GM19328 (cell line): ENCODE measurements at regions not wholly inside any gene's neighbourhood (a gene's known extent, or its start where the extent isn't known, plus 50 kb on each side); places are given as distances from the start of the nearest gene placed in this dataset.

Source experiments
- ATAC-seq: cut with Tn5 transposase; IDR thresholded peaks from one replicate; pipeline ENCODE4 v1.9.1; 2021; ENCODE audit warnings: mild to moderate bottlenecking, moderate library complexity; ENCODE audit not compliant: unreplicated experiment

DNA sequence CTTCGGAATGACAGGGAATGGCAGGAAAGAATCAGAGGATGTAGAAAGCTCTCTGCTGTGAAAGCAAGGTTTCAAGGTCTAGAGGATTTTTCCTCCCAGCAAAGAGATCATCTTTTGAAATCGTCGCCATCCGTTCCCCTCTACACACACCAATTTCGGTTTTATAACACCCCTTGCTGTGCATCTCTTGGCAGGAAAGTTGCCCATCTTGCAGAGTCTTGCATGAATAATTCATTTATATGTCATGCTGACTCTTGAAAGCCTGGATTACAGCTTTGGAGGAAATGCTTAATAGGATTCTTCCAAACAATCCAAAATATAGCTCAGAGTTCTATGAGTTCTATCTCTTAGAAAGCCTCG lies 262.7 kb downstream of the CHL1 start:
- ATAC-seq, result no peak

DNA sequence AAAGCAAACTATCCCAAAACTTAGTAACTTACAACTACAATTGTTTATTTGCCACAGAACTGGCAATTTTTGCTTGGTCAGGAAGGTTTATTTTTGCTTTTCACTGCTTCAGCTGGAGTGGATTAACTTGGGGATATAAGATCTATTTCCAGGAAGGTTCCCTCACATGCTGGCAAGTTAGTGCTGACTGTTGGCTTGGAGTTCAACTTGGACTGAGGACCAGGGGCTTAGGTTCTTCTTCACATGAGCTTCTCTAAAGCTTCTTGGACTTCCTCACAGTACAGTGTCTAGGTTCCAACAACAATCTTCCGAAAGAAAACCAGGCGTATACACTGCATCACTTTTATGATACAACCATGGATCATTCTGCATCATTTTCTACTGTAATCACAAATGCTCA lies 264.4 kb downstream of the CHL1 start:
- ATAC-seq, result no peak

DNA sequence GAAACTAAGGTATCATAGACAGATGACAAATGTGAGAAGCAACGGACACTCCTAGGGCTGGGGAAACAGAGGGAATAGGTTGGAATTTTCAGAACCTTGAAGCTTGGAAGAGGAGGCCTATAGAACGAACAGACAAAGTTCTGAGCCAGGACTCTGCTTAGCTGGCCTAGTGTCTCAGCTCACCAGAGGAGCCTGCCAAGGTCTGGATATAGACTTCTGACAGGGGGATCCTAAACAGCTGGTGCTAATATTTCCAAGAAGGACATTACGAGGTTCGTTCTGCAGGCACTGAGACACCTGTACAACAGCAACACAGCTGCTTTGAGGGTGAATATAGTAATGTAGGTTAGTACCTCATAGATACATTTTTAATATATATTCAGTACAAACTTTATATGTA lies 266.3 kb downstream of the CHL1 start:
- no peak for ATAC-seq

DNA sequence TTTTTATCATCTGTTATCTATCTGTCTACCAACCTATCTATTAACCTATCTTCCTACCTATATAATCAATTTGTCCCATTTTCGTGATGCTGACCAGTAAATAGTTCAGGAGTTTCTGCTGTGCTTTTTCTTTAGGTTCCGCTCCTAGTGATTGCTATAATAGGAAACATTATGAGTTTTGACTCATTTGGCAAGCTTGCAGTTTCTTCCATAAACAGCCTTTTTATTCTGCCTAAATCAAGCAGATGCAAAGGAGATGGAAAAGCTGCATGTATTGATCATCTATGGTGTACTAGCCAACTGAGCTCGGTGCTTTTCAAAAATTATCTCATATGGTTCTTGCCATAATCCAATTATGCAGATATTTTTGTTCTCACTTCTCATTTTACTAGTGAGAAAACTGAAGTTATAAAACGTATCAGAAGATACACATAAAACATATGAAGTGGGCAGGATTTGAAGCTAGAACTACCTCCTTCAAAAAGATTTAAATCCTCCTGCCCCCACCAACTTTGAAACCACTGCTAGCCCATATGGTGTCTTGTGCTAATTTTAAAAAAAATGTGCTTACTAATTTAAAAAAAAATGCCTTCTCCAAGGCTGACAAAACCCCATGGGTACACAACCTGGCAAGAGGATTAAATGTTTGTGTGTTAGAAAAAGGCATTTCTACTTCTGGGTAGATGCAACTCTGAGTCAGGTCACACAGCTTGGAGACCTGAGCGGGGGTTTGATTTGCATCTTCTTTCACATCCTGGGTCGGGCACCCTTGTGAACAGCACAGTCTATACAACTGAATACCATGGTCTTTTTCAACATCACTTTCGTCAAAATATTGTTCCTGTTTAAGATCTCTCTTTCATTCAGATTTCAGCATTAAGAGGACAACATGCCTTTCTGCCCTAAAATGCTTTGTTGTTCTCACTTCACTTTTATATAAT lies 267.0 kb downstream of the CHL1 start:
- ATAC-seq, result peak; percentile 94

DNA sequence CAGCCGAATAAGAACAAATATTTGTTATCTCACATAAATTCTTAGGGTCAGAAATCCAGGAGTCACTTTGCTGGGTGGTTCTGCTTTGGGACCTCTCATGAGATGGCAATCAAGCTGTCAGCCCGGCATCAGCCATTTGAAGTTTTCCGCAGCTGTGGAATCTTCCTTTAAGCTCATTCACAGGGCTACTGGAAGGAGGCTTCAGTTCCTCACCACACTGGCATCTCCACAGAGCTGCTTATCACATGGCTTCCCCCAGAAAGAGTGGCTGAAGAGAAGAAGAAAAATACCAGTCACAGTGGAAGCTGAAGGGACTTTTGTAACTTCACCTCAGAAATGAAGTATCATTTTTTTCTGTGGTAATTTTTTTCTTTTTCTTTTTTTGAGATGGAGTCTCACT lies 267.7 kb downstream of the CHL1 start:
- no peak for ATAC-seq

DNA sequence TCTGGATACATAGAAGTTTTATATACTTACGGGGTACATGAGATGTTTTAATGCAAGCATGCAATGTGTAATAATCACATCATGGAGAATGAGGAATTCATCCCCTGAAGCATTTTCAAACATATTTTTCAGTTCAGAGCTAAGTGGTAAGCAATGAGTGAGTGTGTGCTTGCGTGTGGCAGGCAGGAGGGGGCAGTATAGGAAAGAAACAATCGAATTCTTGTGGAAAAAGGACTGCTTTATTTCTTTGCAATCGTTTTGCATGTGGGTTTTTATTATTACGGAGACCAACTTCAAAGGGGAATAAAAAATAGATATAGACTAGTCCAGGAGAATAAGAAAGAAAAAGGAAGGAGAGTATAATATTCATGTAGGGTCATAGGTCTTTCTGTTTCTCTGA lies 271.6 kb downstream of the CHL1 start:
- no peak for ATAC-seq

DNA sequence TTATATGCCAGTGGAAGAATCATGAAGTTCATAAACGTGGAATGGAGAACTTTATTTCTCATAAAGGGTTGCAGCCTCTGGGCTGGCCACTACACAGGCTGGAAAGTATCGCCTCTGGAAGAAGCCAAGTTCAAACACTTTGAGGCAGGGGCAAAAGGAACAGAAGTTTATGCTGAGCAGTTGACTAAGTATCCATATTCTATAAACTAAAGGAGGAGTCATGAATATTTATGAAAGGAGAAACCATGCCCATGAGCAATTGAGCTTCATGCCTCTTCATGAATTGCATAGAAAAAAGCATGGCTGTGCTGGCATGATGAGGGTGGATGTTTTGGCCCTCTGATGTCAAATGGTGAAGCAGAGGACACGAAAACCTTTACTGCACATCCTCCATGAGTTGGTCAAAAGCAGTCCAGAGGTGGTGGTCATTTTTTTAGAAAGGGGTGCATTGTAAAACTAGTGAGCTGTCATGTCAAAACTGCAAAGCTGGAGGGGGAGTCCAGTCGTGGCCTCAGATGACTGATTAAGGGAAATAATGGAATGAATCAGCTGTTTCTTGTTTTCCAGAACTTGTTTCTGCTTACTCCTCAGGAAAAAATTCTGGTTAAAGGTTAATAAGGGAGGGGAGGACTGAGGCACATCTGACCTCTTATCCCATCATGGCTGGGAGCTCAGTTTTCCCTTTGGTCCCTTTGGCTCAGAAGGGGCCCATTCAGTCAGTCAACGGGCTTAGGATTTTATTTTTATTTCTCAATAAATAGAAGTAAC lies 276.7 kb downstream of the CHL1 start:
- ATAC-seq, result no peak

DNA sequence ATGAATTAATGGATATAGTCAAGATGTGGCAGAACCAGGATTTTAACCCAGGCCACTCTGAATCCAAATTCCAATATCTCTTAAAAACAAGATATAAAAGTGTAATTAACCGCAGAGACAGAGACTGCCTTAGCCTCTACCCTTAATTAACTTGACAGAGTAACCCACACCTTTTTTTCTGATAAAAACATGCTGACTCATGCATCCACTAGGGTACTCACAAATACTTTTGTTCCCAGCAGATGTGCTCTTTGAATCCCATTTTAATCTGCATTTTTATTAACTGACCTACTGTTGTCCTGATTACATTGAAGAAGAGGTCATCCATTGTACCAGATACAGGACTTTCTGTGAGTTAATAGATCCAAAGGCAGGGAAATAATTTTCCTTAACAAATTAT lies 278.3 kb downstream of the CHL1 start:
- ATAC-seq, result no peak

DNA sequence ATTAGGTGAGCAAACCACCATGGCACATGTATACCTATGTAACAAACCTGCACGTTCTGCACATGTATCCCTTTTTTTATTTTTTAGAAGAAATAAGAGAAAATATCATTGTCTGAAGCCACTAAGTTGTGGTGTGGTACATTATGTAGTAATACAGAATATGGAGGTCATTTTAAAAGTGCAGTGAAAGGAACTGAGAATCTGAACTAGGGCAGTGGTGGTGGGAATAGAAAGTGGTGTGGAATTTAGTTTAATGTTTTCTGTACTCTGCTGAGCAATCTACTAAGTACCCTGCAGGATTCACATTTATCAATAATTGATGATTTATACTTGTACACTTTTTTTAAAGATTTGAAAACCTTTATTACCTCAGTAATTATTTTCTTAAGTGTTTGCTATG lies 283.5 kb downstream of the CHL1 start:
- no peak for ATAC-seq

DNA sequence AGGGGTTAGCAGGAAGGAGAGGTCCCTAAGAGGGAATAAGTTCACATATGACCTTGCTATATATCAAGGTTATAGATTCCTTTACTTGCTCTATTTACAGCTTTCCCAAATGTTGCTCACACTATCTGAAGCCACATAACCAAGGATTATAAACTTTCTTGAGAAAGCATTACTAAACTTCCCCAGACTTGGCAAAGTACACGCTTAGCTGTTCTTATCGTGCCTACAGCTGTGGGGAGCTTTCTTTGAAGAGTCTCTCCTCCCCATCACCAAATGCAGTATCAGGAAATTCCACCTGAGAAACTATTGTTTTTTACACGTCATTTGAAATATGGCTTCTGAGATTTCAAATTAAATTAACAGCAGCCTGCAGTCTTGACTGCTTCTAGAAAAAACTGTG lies 284.5 kb downstream of the CHL1 start:
- ATAC-seq, result no peak

DNA sequence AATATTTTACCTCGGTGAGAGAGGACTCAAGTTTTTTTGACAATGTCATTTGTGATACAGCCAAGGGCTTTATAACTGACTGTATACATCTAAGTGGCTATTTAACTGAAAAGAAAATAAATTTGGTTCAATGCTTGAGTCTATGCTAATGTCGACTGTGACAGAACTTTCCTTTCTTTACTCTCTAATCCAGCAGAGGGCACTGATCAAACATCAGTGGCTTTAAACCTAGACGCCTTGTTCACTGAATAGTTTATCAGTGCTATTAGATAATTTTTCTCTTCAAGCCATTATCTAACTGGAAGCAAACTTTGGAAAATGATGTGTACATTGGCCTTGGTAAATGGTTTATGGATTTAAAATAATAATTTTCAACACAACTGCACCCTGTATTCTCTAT lies 285.1 kb downstream of the CHL1 start:
- ATAC-seq, result no peak

DNA sequence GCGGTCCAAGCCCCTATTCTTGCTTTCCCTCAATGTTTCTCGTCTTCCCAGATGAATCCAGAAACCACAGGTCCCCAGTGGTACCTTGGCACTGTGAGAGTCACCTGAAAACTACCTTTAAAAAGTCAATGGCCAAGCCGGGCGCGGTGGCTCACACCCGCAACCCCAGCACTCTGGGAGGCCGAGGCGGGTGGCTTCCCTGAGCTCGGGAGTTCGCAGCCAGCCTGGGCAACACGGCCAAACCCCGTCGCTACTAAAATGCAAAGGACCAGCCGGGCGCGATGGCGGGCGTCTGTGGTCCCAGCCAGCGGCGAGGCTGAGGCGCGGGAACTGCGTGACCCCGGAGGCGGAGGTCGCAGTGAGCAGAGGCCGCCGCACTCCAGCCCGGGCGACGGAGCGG lies 285.9 kb downstream of the CHL1 start:
- no peak for ATAC-seq

DNA sequence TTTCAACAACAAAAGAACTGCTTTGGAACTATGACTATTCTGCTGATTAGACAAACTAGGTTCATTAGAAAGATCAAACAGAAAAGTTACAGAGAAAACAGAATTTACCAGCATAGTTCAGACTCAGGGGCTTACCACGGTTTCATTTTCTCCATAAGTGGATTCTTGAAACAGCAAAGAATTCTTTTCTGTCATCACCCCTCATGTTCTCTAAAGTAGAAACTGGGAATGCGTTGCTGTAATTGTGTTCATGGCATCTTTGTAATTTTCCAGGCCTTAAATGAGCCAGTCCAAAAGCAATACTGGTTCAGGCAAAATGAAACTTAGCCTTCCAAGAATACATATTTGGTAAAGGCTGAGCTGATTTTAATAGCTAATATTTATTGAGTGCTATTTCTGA lies 287.8 kb downstream of the CHL1 start:
- ATAC-seq, result no peak

DNA sequence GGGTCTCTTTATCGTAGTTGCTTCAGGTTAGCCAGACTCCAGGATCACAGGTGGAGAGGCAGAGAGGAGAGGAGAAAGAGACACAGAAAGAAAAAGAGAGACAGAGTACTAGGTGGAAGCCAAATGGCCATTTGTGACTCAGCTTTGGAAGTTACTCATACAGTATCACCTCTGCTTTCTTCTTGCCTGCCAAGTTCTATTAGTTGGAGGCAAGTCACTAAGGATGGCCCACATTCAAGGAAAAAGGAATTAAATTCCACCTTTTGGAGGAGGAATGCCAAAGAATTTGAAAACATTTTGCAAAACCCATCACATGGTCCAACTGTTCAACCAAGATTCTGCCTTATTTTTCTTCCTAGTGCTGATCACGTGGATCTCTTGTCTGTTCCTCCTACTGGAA lies 291.1 kb downstream of the CHL1 start:
- ATAC-seq, result no peak

DNA sequence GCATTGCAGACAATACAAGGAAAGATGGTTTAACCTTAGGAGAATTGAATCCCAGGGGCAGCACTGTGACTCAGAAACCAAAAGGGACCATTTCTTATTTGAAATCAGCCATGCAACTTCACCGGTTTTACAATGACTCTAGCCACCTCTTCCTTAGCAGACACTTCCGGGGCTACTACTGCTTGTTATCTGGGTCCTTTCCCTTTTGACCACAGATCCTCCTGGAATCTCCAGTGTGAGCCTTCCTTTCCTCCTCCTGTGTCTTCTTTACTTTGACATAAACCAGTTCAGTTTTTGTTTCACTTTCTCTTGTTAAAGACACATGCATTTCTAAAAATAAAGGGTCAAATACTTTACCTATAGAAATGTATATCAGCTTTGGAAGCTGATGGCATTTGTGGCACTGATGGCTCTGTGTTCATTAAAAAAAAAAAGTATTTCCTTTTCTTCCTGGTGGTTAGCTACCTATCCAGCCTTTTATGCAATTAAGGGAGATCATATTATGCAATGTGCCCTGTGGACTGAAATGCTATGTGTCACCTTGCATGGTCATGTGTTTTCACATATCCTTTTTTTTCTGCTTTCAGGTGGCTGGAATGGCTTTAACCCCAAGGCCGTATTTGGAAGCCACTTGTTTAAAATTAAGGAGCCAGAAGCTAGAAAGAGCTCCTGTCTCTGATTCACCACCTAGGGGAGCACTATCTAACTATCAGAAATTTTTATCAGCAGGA lies 296.2 kb downstream of the CHL1 start:
- no peak for ATAC-seq

DNA sequence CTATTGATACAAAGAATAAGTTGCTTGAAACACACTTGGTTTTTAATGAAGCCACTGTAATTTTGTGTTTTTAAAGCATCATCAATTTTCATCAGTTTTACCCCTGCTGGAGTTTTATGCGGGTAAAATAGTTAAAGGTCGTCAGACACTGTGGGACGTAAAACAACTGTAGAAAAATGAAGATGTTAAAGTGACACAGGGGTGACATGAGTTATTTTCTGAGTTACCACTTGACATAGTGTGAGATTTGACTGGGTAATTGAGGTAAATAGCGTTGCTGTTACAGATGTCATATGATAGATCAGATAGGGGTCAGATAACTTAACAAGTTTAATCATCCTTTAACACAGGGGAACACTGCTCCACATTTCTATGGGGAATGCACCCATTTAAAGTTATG lies 297.6 kb downstream of the CHL1 start:
- no peak for ATAC-seq

DNA sequence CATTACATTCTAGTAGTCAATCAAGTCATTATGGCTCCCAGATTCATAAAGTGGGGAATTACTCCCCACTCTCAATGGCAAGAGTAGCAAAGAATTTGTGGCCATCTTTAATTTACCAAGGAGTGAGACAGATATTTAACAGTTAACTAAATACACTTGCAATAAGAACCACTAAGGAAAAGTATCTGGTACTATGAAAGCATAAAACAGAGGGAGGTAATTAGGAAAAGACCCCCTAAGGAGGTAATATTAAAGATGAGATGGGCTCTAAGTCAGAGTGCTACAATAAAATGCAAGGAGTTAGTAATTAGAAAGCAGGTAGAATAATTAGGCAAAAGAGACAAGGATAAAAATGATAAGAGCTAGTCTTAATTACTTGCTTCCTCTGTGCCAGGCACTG lies 301.9 kb downstream of the CHL1 start:
- ATAC-seq, result no peak

DNA sequence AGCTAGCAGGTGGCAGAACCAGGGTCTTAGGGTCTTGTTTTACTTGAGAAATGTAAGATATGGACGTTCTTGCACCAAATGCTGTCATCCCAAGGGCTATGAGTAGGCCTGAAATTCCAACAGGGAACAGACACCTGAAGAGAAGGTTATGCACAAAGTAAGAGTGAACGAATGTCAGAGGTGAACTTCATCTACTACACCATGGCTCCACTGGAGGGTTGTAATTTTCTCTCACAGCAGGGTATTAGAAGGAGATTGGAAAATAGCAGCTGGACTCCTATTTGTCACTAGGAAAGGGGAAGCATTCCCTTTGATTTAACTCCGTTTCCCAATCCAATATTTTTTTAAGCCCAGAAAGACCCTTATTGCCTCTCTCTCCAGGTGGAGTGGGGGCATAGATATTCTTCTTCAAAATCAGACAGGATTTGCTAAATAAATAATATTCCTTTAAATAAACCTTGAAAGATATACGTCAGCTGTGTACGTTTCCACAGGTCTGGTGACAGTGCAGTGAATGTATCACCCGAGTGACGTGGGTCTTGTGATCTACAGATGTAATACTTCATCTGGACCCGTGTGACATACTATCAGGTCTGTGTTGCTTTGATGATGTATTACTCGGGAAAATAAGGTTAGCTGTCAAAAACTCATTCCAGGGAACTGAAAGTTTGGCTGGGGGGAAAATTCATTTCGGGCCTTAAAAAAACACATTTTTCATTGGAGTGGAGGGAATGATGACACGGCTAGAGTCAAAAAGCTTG lies 302.6 kb downstream of the CHL1 start:
- ATAC-seq, result no peak

DNA sequence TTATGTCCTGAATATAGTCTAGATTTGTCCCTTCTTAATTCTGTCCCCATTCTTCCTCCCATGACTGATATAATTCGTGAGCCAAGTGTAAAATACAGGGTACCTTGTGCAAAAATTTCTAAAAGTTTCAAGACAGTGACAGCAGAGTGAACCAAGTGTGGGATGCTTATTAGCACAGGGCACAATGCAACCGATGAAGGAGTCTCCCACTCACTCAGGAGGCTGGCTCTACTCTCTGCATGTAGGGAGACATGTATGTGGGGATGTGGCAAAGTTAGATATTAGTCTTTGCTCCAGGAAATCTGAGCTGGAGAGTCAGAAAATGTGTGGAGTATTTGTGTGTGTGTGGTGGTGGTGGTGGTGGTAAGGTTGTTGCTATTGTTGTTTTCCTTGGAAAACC lies 305.9 kb downstream of the CHL1 start:
- no peak for ATAC-seq

DNA sequence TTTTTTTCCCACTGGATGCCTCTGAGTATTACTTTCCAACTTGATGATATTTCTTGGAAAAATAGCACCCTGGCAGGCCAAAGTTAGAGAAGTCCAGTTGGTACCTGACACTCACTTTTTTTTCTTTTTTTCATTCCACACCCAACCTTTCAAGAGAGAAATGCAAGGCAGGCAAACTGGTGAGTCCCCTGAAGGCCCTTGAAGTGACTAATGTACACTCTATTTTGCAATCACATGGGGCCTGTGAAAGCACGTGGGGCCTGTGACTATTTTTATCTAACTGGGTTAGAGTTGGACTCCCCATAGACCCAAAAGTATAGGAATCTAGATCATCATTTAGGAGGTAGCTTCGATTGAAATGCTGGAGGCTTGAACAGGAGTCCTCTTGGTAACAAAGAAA lies 316.7 kb downstream of the CHL1 start:
- ATAC-seq, result no peak

DNA sequence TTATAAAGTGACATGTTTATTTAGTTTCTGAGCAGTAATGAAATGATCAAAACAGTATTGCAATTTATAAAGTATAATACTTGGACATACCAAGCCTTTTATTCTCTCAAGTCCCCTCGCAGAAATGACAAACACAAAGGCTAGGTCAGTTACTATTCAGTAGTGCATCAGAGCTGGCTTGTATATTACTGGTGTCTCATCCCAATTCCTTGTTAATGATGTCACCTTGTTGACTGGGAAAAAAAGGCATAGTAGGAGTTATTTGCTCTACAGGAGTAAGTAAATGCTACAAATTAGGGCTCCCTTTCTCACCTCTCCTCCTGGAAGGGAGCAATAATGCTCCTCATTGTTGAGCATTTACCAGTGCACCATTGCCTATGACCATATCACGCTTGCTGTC lies 317.6 kb downstream of the CHL1 start:
- ATAC-seq, result no peak
